PC-9 (cell line): ENCODE measurements at regions not wholly inside any gene's neighbourhood (a gene's known extent, or its start where the extent isn't known, plus 50 kb on each side); places are given as distances from the start of the nearest gene placed in this dataset.
"Not testable (repeated sequence)": the region's sequence is repeated elsewhere in the genome, so short reads cannot be mapped to it uniquely, and the experiment has no call there.

Source experiments
- CTCF ChIP-seq: fragments of 200-600 bp; sonication (generic); conservative IDR thresholded peaks from 2 replicates; pipeline ENCODE4 v1.6.1; 2017; ENCODE audit warnings: mixed run types, antibody characterized with exemption, mild to moderate bottlenecking, moderate library complexity
- EZH2 ChIP-seq: fragments of 200-600 bp; sonication (generic); IDR thresholded peaks from 2 replicates; pipeline ENCODE4 v1.8.0; 2017; ENCODE audit warnings: antibody characterized with exemption, low read depth

GRCh38 chr2:88978446-88978845, 287.0 kb downstream of the RPIA start:
- not testable (repeated sequence) for TF ChIP-seq CTCF, EZH2
